WERI-Rb-1 (cell line): ENCODE measurements at regions not wholly inside any gene's neighbourhood (a gene's known extent, or its start where the extent isn't known, plus 50 kb on each side); places are given as distances from the start of the nearest gene placed in this dataset.

Experiments
- DNase-seq: peaks from one replicate; pipeline ENCODE4 v3.0.0-alpha.2; 2020
- H3K27ac ChIP-seq: fragments of 250-450 bp; sonication (Bioruptor Pico); 2 replicates; pipeline ENCODE4 v1.5.1; 2020; ENCODE audit warnings: mild to moderate bottlenecking, moderate library complexity
- H3K27me3 ChIP-seq: fragments of 250-450 bp; sonication (Bioruptor Pico); 2 replicates; pipeline ENCODE4 v1.5.1; 2021; ENCODE audit warnings: mild to moderate bottlenecking, low read depth, moderate library complexity; ENCODE audit not compliant: insufficient read depth, severe bottlenecking
- H3K36me3 ChIP-seq: fragments of 250-450 bp; sonication (Bioruptor Pico); 2 replicates; pipeline ENCODE4 v1.5.1; 2020; ENCODE audit warnings: mild to moderate bottlenecking, moderate library complexity
- H3K4me3 ChIP-seq: 2 replicates; pipeline ENCODE4 v1.5.1; 2011; ENCODE audit warnings: low read depth, mild to moderate bottlenecking, control low read depth, low read length
- H3K9me3 ChIP-seq: fragments of 250-450 bp; sonication (Bioruptor Pico); 2 replicates; pipeline ENCODE4 v1.5.1; 2021; ENCODE audit warnings: mild to moderate bottlenecking, moderate library complexity; ENCODE audit not compliant: severe bottlenecking
- TF ChIP-seq, protein P1 (sequence below): IDR thresholded peaks from 2 replicates; pipeline ENCODE4 v1.5.1; 2011; ENCODE audit warnings: low read depth, mild to moderate bottlenecking, control low read depth, inconsistent platforms, low read length

DNA sequence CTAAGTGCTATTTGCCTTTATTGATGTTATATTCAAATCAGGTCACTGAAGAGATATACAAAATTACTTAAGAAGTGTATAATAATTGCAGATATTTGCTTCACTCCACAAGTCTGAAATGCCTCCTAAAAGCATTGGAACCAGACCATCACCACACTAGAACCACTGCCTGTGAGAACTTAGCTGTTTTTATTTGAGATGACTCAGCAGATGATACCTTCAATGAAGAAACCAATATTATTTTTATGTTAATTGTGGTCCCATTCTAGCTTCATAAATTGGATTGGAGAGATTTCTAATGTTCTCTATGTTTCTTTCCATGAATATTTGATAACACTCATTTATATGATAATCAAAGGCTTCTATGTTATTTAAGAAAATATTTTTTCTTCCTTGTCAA lies 740.6 kb downstream of the KCNT2 start:
- H3K36me3 ChIP-seq: no peaks in the 10 kb centered on the region
- H3K27me3 ChIP-seq: no peaks in the 10 kb centered on the region
- H3K27ac ChIP-seq: no peak overlapping the region
- TF ChIP-seq, protein P1, sequence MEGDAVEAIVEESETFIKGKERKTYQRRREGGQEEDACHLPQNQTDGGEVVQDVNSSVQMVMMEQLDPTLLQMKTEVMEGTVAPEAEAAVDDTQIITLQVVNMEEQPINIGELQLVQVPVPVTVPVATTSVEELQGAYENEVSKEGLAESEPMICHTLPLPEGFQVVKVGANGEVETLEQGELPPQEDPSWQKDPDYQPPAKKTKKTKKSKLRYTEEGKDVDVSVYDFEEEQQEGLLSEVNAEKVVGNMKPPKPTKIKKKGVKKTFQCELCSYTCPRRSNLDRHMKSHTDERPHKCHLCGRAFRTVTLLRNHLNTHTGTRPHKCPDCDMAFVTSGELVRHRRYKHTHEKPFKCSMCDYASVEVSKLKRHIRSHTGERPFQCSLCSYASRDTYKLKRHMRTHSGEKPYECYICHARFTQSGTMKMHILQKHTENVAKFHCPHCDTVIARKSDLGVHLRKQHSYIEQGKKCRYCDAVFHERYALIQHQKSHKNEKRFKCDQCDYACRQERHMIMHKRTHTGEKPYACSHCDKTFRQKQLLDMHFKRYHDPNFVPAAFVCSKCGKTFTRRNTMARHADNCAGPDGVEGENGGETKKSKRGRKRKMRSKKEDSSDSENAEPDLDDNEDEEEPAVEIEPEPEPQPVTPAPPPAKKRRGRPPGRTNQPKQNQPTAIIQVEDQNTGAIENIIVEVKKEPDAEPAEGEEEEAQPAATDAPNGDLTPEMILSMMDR: no peak
- DNase-seq: no peak
- no peak overlapping the region for H3K4me3 ChIP-seq
- no peaks in the 10 kb centered on the region for H3K9me3 ChIP-seq

DNA sequence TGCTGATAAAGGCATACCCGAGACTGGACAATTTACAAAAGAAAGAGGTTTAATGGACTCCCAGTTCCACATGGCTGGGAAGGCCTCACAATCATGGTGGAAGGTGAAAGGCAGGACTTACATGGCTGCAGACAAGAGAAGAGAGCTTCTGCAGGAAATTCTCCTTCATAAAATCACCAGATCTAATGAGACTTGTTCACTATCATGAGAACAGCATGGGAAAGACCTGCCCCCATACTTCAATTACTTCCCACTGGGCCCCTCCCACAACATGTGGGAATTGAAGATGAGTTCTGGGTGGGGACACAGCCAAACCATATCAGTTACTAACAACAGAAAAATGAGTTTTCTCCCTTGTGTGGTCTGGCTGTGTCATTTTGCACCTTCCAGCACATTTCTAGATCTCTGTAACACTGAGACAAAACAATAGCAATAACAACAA lies 741.4 kb downstream of the KCNT2 start:
- Histone ChIP-seq H3K9me3 (no peaks in the 10 kb centered on the region), H3K27me3 (no peaks in the 10 kb centered on the region), H3K27ac (no peak overlapping the region), H3K4me3 (no peak overlapping the region), H3K36me3 (no peaks in the 10 kb centered on the region)
- no peak for DNase-seq
- TF ChIP-seq, protein P1: no peak

DNA sequence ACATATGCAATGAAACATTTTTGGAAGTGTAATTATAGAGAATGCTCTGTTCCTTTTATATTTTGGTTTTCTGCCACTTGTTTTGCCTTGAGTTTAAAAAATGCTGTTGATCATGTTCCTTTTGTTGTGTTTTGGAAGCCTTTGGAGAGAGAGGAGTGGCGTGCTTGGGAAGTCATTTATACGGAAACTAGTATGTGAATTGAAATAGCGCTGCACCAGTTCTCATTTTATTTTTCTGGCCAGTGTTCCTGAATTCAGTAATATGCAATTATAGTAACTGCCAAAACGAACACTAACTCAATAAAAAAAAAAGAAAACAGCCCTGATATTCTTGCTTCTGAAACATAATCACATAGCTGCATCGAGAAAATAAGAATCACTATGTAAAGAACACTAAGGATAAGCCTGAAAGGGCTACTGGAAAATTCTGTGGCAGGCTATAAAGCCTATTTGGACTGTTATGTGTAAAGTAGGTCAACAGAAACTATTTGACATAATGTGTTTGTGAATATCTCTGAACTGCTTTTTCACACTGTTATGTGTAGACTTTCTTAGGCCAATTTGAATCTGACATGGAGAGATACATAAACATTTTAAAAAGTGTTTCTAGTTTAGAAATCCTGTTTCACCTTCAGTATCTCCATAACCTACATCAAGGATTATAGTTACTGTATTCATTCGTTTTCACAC lies 742.0 kb downstream of the KCNT2 start:
- no peak overlapping the region for H3K4me3 ChIP-seq
- TF ChIP-seq, protein P1: no peak
- DNase-seq: no peak
- no peaks in the 10 kb centered on the region for H3K36me3 ChIP-seq
- no peak overlapping the region for H3K27ac ChIP-seq
- no peaks in the 10 kb centered on the region for H3K9me3 ChIP-seq
- no peaks in the 10 kb centered on the region for H3K27me3 ChIP-seq

DNA sequence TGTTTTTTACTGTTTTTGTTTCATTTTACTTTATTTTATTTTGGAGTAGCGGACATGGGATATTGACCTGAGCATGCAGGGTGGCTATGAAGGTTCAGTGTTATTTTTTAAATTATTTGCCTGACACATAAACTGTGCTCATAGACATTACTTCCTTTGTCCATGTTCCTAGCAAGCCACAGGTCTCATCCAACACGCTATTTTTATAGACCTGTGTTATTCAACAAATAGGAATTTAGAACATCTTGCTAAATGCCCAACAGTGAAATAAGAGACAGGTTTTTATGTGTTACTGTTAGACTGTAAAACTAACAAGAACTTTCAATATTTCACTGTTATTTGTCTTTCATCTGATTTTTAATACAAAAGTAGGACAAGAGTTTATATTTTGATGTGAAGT lies 756.4 kb downstream of the KCNT2 start:
- H3K36me3 ChIP-seq: no peaks in the 10 kb centered on the region
- no peak overlapping the region for H3K27ac ChIP-seq
- TF ChIP-seq, protein P1: no peak
- H3K9me3 ChIP-seq: no peaks in the 10 kb centered on the region
- H3K4me3 ChIP-seq: no peak overlapping the region
- no peaks in the 10 kb centered on the region for H3K27me3 ChIP-seq
- DNase-seq: no peak

DNA sequence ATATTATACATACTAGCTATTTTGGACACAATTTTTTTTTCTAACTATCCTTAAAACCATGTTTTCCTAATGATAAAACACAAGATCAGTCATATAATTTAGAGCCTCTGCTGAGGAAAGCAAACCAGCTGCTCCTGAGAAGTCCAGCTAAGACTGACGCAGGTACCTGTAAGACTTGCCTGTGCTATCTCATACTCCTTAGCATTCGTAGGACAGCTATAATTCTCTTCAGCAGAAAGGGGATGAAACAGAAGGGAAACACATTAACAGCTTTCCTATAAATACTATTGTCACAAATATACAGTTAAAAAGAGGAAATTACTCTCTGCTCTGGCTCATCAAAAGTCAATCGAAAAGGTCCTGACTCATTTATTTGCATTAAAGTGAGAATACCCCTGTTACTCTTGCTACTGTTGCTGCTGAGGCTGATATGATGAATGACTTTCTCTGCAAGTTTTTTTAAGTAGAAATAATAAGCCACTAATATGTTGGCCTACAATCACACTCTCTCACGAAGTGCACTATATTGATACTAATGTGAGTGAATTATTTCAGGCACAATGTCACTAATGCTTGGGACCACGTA lies 757.1 kb downstream of the KCNT2 start:
- Histone ChIP-seq H3K27ac (no peak overlapping the region), H3K27me3 (no peaks in the 10 kb centered on the region), H3K36me3 (no peaks in the 10 kb centered on the region), H3K9me3 (no peaks in the 10 kb centered on the region), H3K4me3 (no peak overlapping the region)
- DNase-seq: no peak
- TF ChIP-seq, protein P1: no peak
